ENCODE measurements at regions not wholly inside any gene's neighbourhood (a gene's known extent, or its start where the extent isn't known, plus 50 kb on each side); places are given as distances from the start of the nearest gene placed in this dataset.

GRCh38 chr11:70816156-70816678, 417.9 kb downstream of the CTTN start:
- no peak overlapping the region for H3K27ac ChIP-seq (ENCODE audit: extremely low read length, insufficient read depth, low read length)
- intact Hi-C loops (cut with micrococcal nuclease; ENCODE audit: unreplicated experiment) (loop anchor here (5.0 kb wide), 1 partner anchor 556 kb away; no protein-coding TSS in a partner anchor), in situ Hi-C loops (cut with HindIII; ENCODE audit: extremely low pct_ligation_motif_present, low pct_unique_long_range_greater_than_20kb) (no loop called here)
- no peak overlapping the region for H3K9ac ChIP-seq (ENCODE audit: insufficient read depth, low read depth, low read length)
- WGBS (ENCODE audit: low lambda C conversion rate): 93% methylated on average over 2 of the region's 10 CpGs
- no peaks in the 10 kb centered on the region for H3K79me2 ChIP-seq (ENCODE audit: insufficient read depth, low read length)
- H3K9me3 ChIP-seq (ENCODE audit: low read length): no peaks in the 10 kb centered on the region
- ATAC-seq (no peak), DNase-seq (ENCODE audit: low spot score) (no peak), FAIRE-seq (no peak)
- CTCF ChIA-PET (ENCODE audit: low intra/inter-chr PET ratio, low total read pairs): no interaction called here
- H4K20me1 ChIP-seq (ENCODE audit: insufficient read depth, low read length): peaks cover 21% of the 10 kb centered on the region
- TF ChIP-seq PBX3 (CRISPR knock-in tag; IDR thresholded peaks at IDR 0.05; ENCODE audit: borderline replicate concordance) (no peak), ZNF589 (CRISPR knock-in tag; conservative IDR thresholded peaks at IDR 0.05) (no peak), DDIT3 (CRISPR knock-in tag; IDR thresholded peaks at IDR 0.05) (no peak), ZNF883 (CRISPR knock-in tag; IDR thresholded peaks at IDR 0.05; ENCODE audit: not compliant biosample characterization) (no peak), ZNF777 (CRISPR knock-in tag; IDR thresholded peaks at IDR 0.05) (no peak), ESRRA (CRISPR knock-in tag; IDR thresholded peaks at IDR 0.05; ENCODE audit: low read depth) (no peak), TFAP4 (IDR thresholded peaks at IDR 0.05; ENCODE audit: borderline replicate concordance, low read depth) (no peak), POGK (CRISPR knock-in tag; conservative IDR thresholded peaks at IDR 0.05) (no peak), MTF2 (CRISPR knock-in tag; IDR thresholded peaks at IDR 0.05; ENCODE audit: borderline replicate concordance) (no peak), ZNF468 (CRISPR knock-in tag; IDR thresholded peaks at IDR 0.05) (no peak), FOSL1 (CRISPR knock-in tag; IDR thresholded peaks at IDR 0.05; ENCODE audit: borderline replicate concordance) (no peak), ZNF232 (CRISPR knock-in tag; IDR thresholded peaks at IDR 0.05; ENCODE audit: borderline replicate concordance) (no peak)
- no peak overlapping the region for H3K4me2 ChIP-seq (ENCODE audit: low read depth, low read length)
- BruUV-seq (replicated peaks): no TSS peak
- POLR2A ChIA-PET: no interaction called here
- H3K4me3 ChIP-seq (replicated peaks in 1 of 3; ENCODE audit: insufficient read depth in 1 of 3, low read depth in 2 of 3, low read length in 3 of 3): no peak overlapping the region
- no peaks in the 10 kb centered on the region for H3K27me3 ChIP-seq (ENCODE audit: control insufficient read depth in 1 of 2, insufficient read depth in 2 of 2, low read length in 2 of 2)
- H3K36me3 ChIP-seq (replicated peaks in 1 of 2; ENCODE audit: control insufficient read depth in 1 of 2, insufficient read depth in 2 of 2, low read length in 2 of 2): peaks cover 21 to 60% of the 10 kb centered on the region in 2 experiments; a peak in 4 of 5 replicates
- no peak overlapping the region for H2AFZ ChIP-seq (ENCODE audit: low read length)
- no peaks in the 10 kb centered on the region for H3K4me1 ChIP-seq (ENCODE audit: insufficient read depth, low read length)
